Left lung (tissue), 4 donors: ENCODE measurements at regions not wholly inside any gene's neighbourhood (a gene's known extent, or its start where the extent isn't known, plus 50 kb on each side); places are given as distances from the start of the nearest gene placed in this dataset.

Experiments
- ATAC-seq: fragments of 200-7000 bp; cut with Tn5 transposase; one replicate; pipeline ENCODE4 v1.9.1; 2020; ENCODE audit warnings: moderate library complexity
- DNase-seq, 4 donors: peaks; one replicate each; pipeline ENCODE4 v3.0.0-alpha.2; 2013 to 2020
- H3K27ac ChIP-seq, 2 donors: fragments of 200-600 bp; sonication (generic) in 1 of 2; one replicate each; pipeline versions ENCODE4 v1.5.0 to v1.8.0; 2020 to 2021
- H3K27me3 ChIP-seq, 2 donors: fragments of 200-600 bp; sonication (generic) in 1 of 2; one replicate each; pipeline versions ENCODE4 v1.5.0 to v1.8.0; 2020 to 2021
- H3K36me3 ChIP-seq, 2 donors: fragments of 200-600 bp; sonication (generic) in 1 of 2; one replicate each; pipeline versions ENCODE4 v1.5.0 to v1.8.0; 2020 to 2021
- H3K4me1 ChIP-seq, 2 donors: fragments of 200-600 bp; one replicate each; pipeline ENCODE4 v1.8.0; 2021
- H3K4me3 ChIP-seq, 2 donors: fragments of 200-600 bp; sonication (generic) in 1 of 2; one replicate each; pipeline versions ENCODE4 v1.5.0 to v1.8.0; 2020 to 2021; ENCODE audit warnings: mild to moderate bottlenecking in 1 of 2
- H3K9me3 ChIP-seq, 2 donors: fragments of 200-600 bp; sonication (generic) in 1 of 2; one replicate each; pipeline versions ENCODE4 v1.5.0 to v1.8.0; 2020 to 2021
- intact Hi-C, 2 donors: fragments of 100-400 bp; cut with DNase I; formaldehyde crosslinking; loops; one replicate each; pipeline versions ENCODE4 v1.11.2 to v1.14.2; 2022
- TF ChIP-seq, protein P1 (sequence below), 2 donors: fragments of 200-600 bp; sonication (generic) in 1 of 2; IDR thresholded peaks; one replicate each; pipeline versions ENCODE4 v1.5.0 to v1.8.0; 2021; ENCODE audit warnings: antibody characterized with exemption in 2 of 2
- donor health status: DM: no; HTN: yes; CAD: no.
- donor health status: DM: no; HTN: no; CAD: no.

DNA sequence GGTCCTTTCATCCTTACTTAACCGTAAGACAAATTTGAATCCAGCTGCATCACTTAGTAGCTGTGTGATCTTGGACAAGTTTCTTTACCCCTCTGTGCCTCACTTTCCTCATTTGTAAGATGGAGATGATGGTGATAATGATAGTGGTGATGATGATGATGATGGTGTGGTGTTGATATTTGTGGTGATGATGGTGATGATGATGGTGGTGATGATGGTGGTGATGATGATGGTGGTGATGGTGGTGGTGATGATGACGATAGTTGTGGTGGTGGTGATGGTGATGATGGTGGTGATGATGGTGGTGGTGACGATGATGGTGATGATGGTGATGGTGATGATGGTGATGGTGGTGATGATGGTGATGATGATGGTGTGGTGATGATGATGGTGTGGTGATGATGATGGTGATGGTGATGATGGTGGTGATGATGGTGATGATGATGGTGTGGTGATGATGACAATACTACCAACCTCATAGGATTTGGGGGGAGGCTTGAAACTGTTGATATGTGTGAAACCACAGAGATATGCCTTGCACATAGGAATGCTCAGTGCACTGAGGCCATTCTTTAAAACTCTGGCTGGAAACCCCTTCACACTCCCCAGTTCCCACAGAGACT, 233.2 kb downstream of the LY86 start:
- H3K27ac ChIP-seq: no peak overlapping the region
- DNase-seq (no peak), ATAC-seq (no peak)
- TF ChIP-seq, protein P1, sequence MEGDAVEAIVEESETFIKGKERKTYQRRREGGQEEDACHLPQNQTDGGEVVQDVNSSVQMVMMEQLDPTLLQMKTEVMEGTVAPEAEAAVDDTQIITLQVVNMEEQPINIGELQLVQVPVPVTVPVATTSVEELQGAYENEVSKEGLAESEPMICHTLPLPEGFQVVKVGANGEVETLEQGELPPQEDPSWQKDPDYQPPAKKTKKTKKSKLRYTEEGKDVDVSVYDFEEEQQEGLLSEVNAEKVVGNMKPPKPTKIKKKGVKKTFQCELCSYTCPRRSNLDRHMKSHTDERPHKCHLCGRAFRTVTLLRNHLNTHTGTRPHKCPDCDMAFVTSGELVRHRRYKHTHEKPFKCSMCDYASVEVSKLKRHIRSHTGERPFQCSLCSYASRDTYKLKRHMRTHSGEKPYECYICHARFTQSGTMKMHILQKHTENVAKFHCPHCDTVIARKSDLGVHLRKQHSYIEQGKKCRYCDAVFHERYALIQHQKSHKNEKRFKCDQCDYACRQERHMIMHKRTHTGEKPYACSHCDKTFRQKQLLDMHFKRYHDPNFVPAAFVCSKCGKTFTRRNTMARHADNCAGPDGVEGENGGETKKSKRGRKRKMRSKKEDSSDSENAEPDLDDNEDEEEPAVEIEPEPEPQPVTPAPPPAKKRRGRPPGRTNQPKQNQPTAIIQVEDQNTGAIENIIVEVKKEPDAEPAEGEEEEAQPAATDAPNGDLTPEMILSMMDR (IDR thresholded peaks at IDR 0.05): no peak
- no peak overlapping the region for H3K4me3 ChIP-seq
- peaks cover 7 to 17% of the 10 kb centered on the region in 2 donors for H3K4me1 ChIP-seq
- no peaks in the 10 kb centered on the region for H3K9me3 ChIP-seq
- intact Hi-C loops: no loop called here
- H3K27me3 ChIP-seq: no peaks in the 10 kb centered on the region
- H3K36me3 ChIP-seq: no peaks in the 10 kb centered on the region

- no peaks in the 10 kb centered on the region for H3K9me3 ChIP-seq
- intact Hi-C loops: no loop called here
- H3K36me3 ChIP-seq: no peaks in the 10 kb centered on the region
- H3K4me1 ChIP-seq: peaks cover 7 to 26% of the 10 kb centered on the region in 2 donors
- H3K27ac ChIP-seq: no peak overlapping the region
- no peak for DNase-seq
- no peak for ATAC-seq
- H3K27me3 ChIP-seq: no peaks in the 10 kb centered on the region
- TF ChIP-seq, protein P1 (IDR thresholded peaks at IDR 0.05): no peak
- H3K4me3 ChIP-seq: no peak overlapping the region
These were observed 234.5 kb downstream of the LY86 start for GRCh38 chr6:6823030-6823429.

DNA sequence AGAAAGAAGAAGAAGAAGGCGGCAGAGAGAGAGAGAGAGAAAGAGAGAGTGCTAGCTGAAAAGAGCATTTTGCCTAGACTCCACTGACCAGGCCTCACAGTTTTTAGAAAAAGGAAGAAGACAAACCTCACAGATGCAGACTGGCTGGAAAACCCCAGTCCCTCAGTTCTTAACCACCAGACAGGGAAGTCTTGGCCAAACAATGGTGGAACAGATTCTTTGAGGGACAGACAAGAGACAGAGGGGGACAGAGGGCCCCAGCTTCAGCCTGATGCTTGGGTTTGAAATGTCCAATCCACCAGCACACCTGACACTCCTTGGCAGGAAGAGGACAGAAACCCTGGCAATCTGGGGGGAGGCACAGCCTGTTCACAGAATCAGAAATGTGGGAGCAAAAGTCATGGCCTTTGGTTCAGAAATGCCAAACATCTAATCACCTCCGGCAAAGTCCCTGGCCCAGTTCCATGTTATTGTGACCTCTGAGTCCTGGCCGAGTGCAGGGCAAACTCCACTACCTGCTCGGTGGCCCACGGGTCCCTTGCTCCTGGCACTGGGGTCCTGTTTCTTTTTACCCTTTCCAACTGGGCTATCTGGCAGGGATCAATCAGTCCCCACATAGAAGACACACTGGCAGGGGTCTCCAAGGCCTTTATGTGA, 235.2 kb downstream of the LY86 start:
- DNase-seq (no peak), ATAC-seq (no peak)
- H3K4me3 ChIP-seq: no peak overlapping the region
- TF ChIP-seq, protein P1 (IDR thresholded peaks at IDR 0.05): no peak
- H3K27me3 ChIP-seq: no peaks in the 10 kb centered on the region
- intact Hi-C loops: no loop called here
- H3K36me3 ChIP-seq: no peaks in the 10 kb centered on the region
- no peaks in the 10 kb centered on the region for H3K9me3 ChIP-seq
- peaks cover 7 to 26% of the 10 kb centered on the region in 2 donors for H3K4me1 ChIP-seq
- H3K27ac ChIP-seq: peak overlapping the region in 1 of 2 donors; percentile 70

DNA sequence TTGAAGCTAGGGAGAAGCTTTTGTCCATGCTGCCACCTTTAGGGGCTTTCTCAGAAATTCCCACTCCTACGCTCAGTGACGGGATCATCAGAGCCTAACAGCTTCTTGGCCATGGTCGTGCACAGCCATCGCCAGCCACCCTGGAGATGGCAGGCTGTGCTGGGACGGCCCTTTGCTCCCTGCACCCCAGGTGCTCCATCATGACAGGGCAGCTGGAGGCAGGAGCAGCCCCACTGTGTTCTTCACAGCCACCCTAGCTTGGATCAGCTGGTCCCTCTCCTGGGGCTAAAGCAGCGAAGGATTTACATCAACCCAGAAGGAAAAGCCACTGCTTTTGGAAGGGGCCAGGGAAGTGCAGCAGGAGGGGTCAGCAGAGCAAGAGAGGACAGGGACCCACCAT, 235.9 kb downstream of the LY86 start:
- Histone ChIP-seq H3K27me3 (no peaks in the 10 kb centered on the region), H3K9me3 (no peaks in the 10 kb centered on the region), H3K27ac (no peak overlapping the region), H3K36me3 (no peaks in the 10 kb centered on the region), H3K4me3 (no peak overlapping the region), H3K4me1 (peaks cover 7 to 26% of the 10 kb centered on the region in 2 donors)
- intact Hi-C loops: no loop called here
- DNase-seq: no peak
- ATAC-seq: no peak
- TF ChIP-seq, protein P1 (IDR thresholded peaks at IDR 0.05): no peak

DNA sequence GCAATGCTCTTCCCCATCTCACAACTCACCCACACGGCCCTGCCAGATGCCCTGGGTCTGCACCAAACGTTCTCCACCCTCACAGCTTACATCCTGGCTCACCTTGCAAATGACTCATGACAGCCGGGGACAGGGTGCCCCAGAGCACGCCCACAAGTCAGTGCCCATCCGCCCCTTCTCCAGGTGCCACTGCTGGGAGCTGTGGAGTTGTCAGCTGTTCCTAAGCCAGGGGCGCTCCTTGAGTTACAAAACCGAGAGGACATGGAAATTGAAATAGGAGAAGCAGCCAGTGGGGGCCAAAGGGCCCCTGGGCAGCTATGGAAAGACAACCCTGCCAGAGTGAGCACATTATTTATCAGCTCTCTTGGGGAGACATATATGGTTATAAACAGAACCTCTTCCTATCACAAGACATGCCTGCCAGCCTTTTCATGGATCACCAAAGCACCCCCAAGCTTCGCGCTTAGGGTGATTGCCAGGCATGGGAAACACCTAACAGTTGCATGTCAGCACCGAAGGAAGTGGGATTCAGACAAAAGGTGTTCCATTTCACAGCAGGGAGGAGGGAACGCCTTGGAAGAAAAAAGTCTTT, 236.8 kb downstream of the LY86 start:
- intact Hi-C loops: no loop called here
- peaks cover 7 to 32% of the 10 kb centered on the region in 2 donors for H3K4me1 ChIP-seq
- no peaks in the 10 kb centered on the region for H3K9me3 ChIP-seq
- ATAC-seq (no peak), DNase-seq (no peak)
- no peak overlapping the region for H3K4me3 ChIP-seq
- H3K27me3 ChIP-seq: no peaks in the 10 kb centered on the region
- no peaks in the 10 kb centered on the region for H3K36me3 ChIP-seq
- TF ChIP-seq, protein P1 (IDR thresholded peaks at IDR 0.05): no peak
- H3K27ac ChIP-seq: no peak overlapping the region
